ENCODE measurements at regions not wholly inside any gene's neighbourhood (a gene's known extent, or its start where the extent isn't known, plus 50 kb on each side); places are given as distances from the start of the nearest gene placed in this dataset.

DNA sequence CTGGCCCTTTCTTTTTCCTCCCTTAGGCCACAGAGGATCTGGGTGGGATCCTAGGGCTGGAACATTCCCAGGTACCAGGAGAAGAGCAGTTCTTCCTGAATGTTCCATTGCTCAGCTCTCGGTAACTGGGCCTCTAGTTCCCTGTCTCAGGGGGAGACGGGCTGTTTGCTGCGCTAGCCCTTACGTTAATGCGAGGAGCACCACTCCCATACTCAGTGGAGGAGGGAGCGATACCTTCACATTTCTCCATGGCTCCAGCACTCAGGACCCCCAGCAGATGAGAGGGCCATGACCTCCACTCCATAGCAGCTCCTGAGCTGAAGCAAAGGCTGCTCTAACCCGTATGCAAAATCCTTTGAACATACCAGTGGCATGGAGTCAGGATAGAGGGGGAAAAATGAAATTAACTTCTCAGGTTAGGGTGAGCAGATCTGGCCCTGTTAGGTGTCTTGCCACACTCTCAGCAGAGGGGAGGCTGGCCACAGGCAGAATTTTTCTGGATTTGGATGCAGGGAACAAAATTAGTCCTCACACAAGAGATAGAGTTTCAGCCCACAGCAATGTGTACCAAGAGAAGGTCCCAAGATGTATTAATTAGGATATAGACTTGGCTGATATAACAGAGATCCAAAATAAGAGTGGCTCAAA lies 206.7 kb downstream of the ZFP36L2 start:
- POLR2A ChIA-PET, result no interaction called here
- WGBS (ENCODE audit: insufficient coverage, insufficient replicate concordance, low lambda C conversion rate, missing lambda C conversion rate), result 65% methylated on average over 7 of the region's 7 CpGs
- intact Hi-C loops (cut with micrococcal nuclease; ENCODE audit: unreplicated experiment), result no loop called here

DNA sequence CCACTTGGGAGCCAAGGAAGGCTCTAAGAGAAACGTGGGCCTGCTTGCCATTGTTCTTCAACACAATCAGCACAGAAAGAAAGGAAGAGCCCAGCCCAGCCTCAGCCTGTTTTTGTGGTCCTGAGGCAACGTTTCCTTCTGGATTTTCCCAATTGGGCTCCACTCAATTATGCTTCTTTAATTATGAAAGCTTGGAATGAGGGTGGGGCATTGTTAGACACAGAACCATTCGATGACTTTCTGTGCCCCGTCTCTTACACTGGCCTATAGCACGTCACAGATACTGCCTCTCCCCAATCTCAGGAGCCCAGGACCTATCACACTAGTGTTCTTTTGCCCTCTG lies 207.4 kb downstream of the ZFP36L2 start:
- ATAC-seq, result no peak
- POLR2A ChIA-PET, result no interaction called here
- Histone ChIP-seq H3K4me2 (ENCODE audit: control insufficient read depth, insufficient read depth) (no peak overlapping the region), H3K36me3 (ENCODE audit: control insufficient read depth in 2 of 2, insufficient read depth in 2 of 2, low read length in 1 of 2) (no peaks in the 10 kb centered on the region), H3K9ac (ENCODE audit: control insufficient read depth, insufficient read depth, low read length) (no peak overlapping the region), H3K27ac (ENCODE audit: control insufficient read depth, insufficient read depth) (no peak overlapping the region), H3K9me3 (replicated peaks; ENCODE audit: control insufficient read depth, insufficient read depth, low read length) (no peaks in the 10 kb centered on the region; the same call in 1 of the 3 replicates), H4K20me1 (ENCODE audit: control insufficient read depth, insufficient read depth) (no peaks in the 10 kb centered on the region), H3K27me3 (replicated peaks in 1 of 2; ENCODE audit: control insufficient read depth in 2 of 2, insufficient read depth in 2 of 2, low read length in 1 of 2) (no peaks in the 10 kb centered on the region), H3K79me2 (ENCODE audit: control insufficient read depth, insufficient read depth, low read length) (no peaks in the 10 kb centered on the region), H3K4me3 (no peak overlapping the region), H2AFZ (ENCODE audit: control insufficient read depth, low read depth, low read length) (no peak overlapping the region), H3K4me1 (ENCODE audit: control insufficient read depth, insufficient read depth, low read length) (no peaks in the 10 kb centered on the region)
- no peak for FAIRE-seq
- no TSS peak for BruUV-seq (replicated peaks)
- in situ Hi-C loops (cut with MboI) (no loop called here), intact Hi-C loops (cut with micrococcal nuclease; ENCODE audit: unreplicated experiment) (no loop called here)
- DNase-seq (ENCODE audit: low read depth, low spot score), result no peak
- CTCF ChIA-PET, result interaction anchor here (0.6 kb wide), 1 partner anchor 210 kb away, joined by 4 read pairs; no protein-coding TSS in a partner anchor
- SMC1A ChIA-PET (ENCODE audit: uncharacterized antibody, unreplicated experiment), result interaction anchor here (0.8 kb wide), 1 partner anchor 72 kb away, joined by 3 read pairs; no protein-coding TSS in a partner anchor
- RAD21 ChIA-PET (ENCODE audit: unreplicated experiment), result no interaction called here
- WGBS (ENCODE audit: insufficient coverage, insufficient replicate concordance, low lambda C conversion rate, missing lambda C conversion rate), result 37% methylated on average over 5 of the region's 5 CpGs
- TF ChIP-seq RCOR1 (conservative IDR thresholded peaks at IDR 0.05; ENCODE audit: low read depth, low read length) (no peak), ZNF24 (IDR thresholded peaks at IDR 0.05) (no peak), RAD51 (IDR thresholded peaks at IDR 0.05) (no peak)
- TF ChIP-seq, protein P1, sequence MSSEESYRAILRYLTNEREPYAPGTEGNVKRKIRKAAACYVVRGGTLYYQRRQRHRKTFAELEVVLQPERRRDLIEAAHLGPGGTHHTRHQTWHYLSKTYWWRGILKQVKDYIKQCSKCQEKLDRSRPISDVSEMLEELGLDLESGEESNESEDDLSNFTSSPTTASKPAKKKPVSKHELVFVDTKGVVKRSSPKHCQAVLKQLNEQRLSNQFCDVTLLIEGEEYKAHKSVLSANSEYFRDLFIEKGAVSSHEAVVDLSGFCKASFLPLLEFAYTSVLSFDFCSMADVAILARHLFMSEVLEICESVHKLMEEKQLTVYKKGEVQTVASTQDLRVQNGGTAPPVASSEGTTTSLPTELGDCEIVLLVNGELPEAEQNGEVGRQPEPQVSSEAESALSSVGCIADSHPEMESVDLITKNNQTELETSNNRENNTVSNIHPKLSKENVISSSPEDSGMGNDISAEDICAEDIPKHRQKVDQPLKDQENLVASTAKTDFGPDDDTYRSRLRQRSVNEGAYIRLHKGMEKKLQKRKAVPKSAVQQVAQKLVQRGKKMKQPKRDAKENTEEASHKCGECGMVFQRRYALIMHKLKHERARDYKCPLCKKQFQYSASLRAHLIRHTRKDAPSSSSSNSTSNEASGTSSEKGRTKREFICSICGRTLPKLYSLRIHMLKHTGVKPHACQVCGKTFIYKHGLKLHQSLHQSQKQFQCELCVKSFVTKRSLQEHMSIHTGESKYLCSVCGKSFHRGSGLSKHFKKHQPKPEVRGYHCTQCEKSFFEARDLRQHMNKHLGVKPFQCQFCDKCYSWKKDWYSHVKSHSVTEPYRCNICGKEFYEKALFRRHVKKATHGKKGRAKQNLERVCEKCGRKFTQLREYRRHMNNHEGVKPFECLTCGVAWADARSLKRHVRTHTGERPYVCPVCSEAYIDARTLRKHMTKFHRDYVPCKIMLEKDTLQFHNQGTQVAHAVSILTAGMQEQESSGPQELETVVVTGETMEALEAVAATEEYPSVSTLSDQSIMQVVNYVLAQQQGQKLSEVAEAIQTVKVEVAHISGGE (CRISPR knock-in tag; IDR thresholded peaks at IDR 0.05), result no peak
- TF ChIP-seq, protein P2, sequence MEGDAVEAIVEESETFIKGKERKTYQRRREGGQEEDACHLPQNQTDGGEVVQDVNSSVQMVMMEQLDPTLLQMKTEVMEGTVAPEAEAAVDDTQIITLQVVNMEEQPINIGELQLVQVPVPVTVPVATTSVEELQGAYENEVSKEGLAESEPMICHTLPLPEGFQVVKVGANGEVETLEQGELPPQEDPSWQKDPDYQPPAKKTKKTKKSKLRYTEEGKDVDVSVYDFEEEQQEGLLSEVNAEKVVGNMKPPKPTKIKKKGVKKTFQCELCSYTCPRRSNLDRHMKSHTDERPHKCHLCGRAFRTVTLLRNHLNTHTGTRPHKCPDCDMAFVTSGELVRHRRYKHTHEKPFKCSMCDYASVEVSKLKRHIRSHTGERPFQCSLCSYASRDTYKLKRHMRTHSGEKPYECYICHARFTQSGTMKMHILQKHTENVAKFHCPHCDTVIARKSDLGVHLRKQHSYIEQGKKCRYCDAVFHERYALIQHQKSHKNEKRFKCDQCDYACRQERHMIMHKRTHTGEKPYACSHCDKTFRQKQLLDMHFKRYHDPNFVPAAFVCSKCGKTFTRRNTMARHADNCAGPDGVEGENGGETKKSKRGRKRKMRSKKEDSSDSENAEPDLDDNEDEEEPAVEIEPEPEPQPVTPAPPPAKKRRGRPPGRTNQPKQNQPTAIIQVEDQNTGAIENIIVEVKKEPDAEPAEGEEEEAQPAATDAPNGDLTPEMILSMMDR (IDR thresholded peaks at IDR 0.05 in 2 of 3, conservative IDR thresholded peaks at IDR 0.05 in 1 of 3; ENCODE audit: control insufficient read depth in 2 of 3, extremely low read depth in 1 of 3, insufficient read depth in 1 of 3, low read depth in 3 of 3, low read length in 3 of 3), result no peak

More for the DNA sequence above, 206.7 kb downstream of the ZFP36L2 start:
- CTCF ChIA-PET, result no interaction called here
- no peak for ATAC-seq
- no peaks in the 10 kb centered on the region for H3K27me3 ChIP-seq (replicated peaks in 1 of 2; ENCODE audit: control insufficient read depth in 2 of 2, insufficient read depth in 2 of 2, low read length in 1 of 2)
- no peaks in the 10 kb centered on the region; the same call in 1 of the 3 replicates for H3K9me3 ChIP-seq (replicated peaks; ENCODE audit: control insufficient read depth, insufficient read depth, low read length)
- H3K27ac ChIP-seq (ENCODE audit: control insufficient read depth, insufficient read depth), result no peak overlapping the region
- H2AFZ ChIP-seq (ENCODE audit: control insufficient read depth, low read depth, low read length), result no peak overlapping the region
- RAD21 ChIA-PET (ENCODE audit: unreplicated experiment), result no interaction called here
- no peak overlapping the region for H3K9ac ChIP-seq (ENCODE audit: control insufficient read depth, insufficient read depth, low read length)
- H3K36me3 ChIP-seq (ENCODE audit: control insufficient read depth in 2 of 2, insufficient read depth in 2 of 2, low read length in 1 of 2), result no peaks in the 10 kb centered on the region
- SMC1A ChIA-PET (ENCODE audit: uncharacterized antibody, unreplicated experiment), result interaction anchor here (0.8 kb wide), 1 partner anchor 72 kb away, joined by 3 read pairs; no protein-coding TSS in a partner anchor
- no peak for DNase-seq (ENCODE audit: low read depth, low spot score)
- no peaks in the 10 kb centered on the region for H3K4me1 ChIP-seq (ENCODE audit: control insufficient read depth, insufficient read depth, low read length)
- no peaks in the 10 kb centered on the region for H3K79me2 ChIP-seq (ENCODE audit: control insufficient read depth, insufficient read depth, low read length)
- H4K20me1 ChIP-seq (ENCODE audit: control insufficient read depth, insufficient read depth), result no peaks in the 10 kb centered on the region
- H3K4me3 ChIP-seq, result no peak overlapping the region
- TF ChIP-seq, protein P2 (IDR thresholded peaks at IDR 0.05 in 2 of 3, conservative IDR thresholded peaks at IDR 0.05 in 1 of 3; ENCODE audit: control insufficient read depth in 2 of 3, extremely low read depth in 1 of 3, insufficient read depth in 1 of 3, low read depth in 3 of 3, low read length in 3 of 3), result no peak
- no peak for TF ChIP-seq STAT1 (conservative IDR thresholded peaks at IDR 0.05)
- TF ChIP-seq TCF7 (IDR thresholded peaks at IDR 0.05; ENCODE audit: borderline replicate concordance), result no peak
- no peak for TF ChIP-seq CBX5 (IDR thresholded peaks at IDR 0.05; ENCODE audit: low read depth)
- TF ChIP-seq NR2C2 (IDR thresholded peaks at IDR 0.05; ENCODE audit: borderline replicate concordance, control insufficient read depth, insufficient read length, low read depth), result no peak
- FAIRE-seq, result no peak
- H3K4me2 ChIP-seq (ENCODE audit: control insufficient read depth, insufficient read depth), result no peak overlapping the region
- BruUV-seq (replicated peaks), result no TSS peak
- in situ Hi-C loops (cut with MboI), result no loop called here
